H1 (cell line): ENCODE measurements at regions not wholly inside any gene's neighbourhood (a gene's known extent, or its start where the extent isn't known, plus 50 kb on each side); places are given as distances from the start of the nearest gene placed in this dataset.

ENCODE experiments used
- CTCF ChIA-PET: fragments of 300-600 bp; sonication (Branson Sonifier 250); formaldehyde crosslinking; loops from one replicate; lab custom pipeline; 2021; ENCODE audit not compliant: partially characterized antibody; lab: Charles Lee
- POLR2A ChIA-PET: fragments of 300-600 bp; sonication (Branson Sonifier 250); formaldehyde crosslinking; loops from one replicate; lab custom pipeline; 2021; ENCODE audit warnings: inconsistent platforms; ENCODE audit not compliant: partially characterized antibody; lab: Charles Lee
- DNase-seq, 2 experiments: peaks; one replicate each; pipeline versions ENCODE4 v3.0.0 to v3.0.0-alpha.2; 2010 to 2022; ENCODE audit warnings: low spot score in 2 of 2, low read depth in 1 of 2, mixed read lengths in 1 of 2
- FAIRE-seq: peaks from 2 replicates; lab custom pipeline; 2011; peaks lifted over from hg19 to GRCh38; lab: Jason Lieb, UNC
- H2AFZ ChIP-seq: 2 replicates; pipeline ENCODE4 v1.8.1; 2012; ENCODE audit warnings: low read length, inconsistent platforms
- H2AK5ac ChIP-seq: 2 replicates; pipeline ENCODE4 v1.6.1; 2013; ENCODE audit warnings: low read depth, low read length
- H2BK120ac ChIP-seq: replicated peaks from 2 replicates; pipeline ENCODE3; 2013; ENCODE audit warnings: low read depth, low read length, inconsistent platforms
- H2BK12ac ChIP-seq: 2 replicates; pipeline ENCODE4 v1.6.1; 2013; ENCODE audit warnings: low read depth, low read length
- H2BK15ac ChIP-seq: 2 replicates; pipeline ENCODE4 v1.6.1; 2013; ENCODE audit warnings: low read length
- H2BK20ac ChIP-seq: 2 replicates; pipeline ENCODE4 v1.6.1; 2013; ENCODE audit warnings: low read length
- H2BK5ac ChIP-seq: 2 replicates; pipeline ENCODE4 v1.6.1; 2013; ENCODE audit warnings: low read depth, low read length
- H3K14ac ChIP-seq: 2 replicates; pipeline ENCODE4 v1.6.1; 2013; ENCODE audit warnings: inconsistent platforms; ENCODE audit not compliant: insufficient read length
- H3K18ac ChIP-seq: 2 replicates; pipeline ENCODE4 v1.6.1; 2013; ENCODE audit warnings: low read length; ENCODE audit errors: extremely low read depth
- H3K23ac ChIP-seq: 2 replicates; pipeline ENCODE4 v1.6.1; 2013; ENCODE audit warnings: inconsistent platforms; ENCODE audit not compliant: insufficient read length
- H3K23me2 ChIP-seq: 2 replicates; pipeline ENCODE4 v1.6.1; 2013; ENCODE audit warnings: low read depth, low read length
- H3K27ac ChIP-seq: 2 replicates; pipeline ENCODE4 v1.6.1; 2011; ENCODE audit warnings: low read depth, low read length, inconsistent platforms
- H3K27me3 ChIP-seq, 4 experiments: replicated peaks in 1 of 4; 1 replicate in 1 of 4; 2 replicates in 3 of 4; pipeline versions ENCODE4 v1.6.1 to v1.8.1; 2011 to 2013; ENCODE audit warnings: low read length in 3 of 4, mild to moderate bottlenecking in 3 of 4, inconsistent platforms in 2 of 4, mixed read lengths in 2 of 4, moderate library complexity in 1 of 4; ENCODE audit not compliant: control insufficient read depth in 3 of 4, insufficient read depth in 3 of 4; ENCODE audit errors: extremely low read depth in 1 of 4
- H3K36me3 ChIP-seq, 4 experiments: 2 replicates each; pipeline versions ENCODE4 v1.6.1 to v1.8.1; 2011 to 2013; ENCODE audit warnings: mild to moderate bottlenecking in 4 of 4, low read length in 3 of 4, moderate library complexity in 2 of 4, control low read depth in 1 of 4, inconsistent platforms in 1 of 4; ENCODE audit not compliant: insufficient read depth in 4 of 4, control insufficient read depth in 2 of 4
- H3K4ac ChIP-seq: replicated peaks from 2 replicates; pipeline ENCODE3; 2013; ENCODE audit warnings: low read length, low read depth, mixed read lengths, inconsistent platforms; ENCODE audit not compliant: insufficient read length
- H3K4me1 ChIP-seq, 4 experiments: replicated peaks in 1 of 4; 1 replicate in 1 of 4; 2 replicates in 3 of 4; pipeline versions ENCODE4 v1.6.1 to v1.8.1; 2011 to 2013; ENCODE audit warnings: low read length in 3 of 4, inconsistent platforms in 2 of 4, mixed read lengths in 1 of 4; ENCODE audit not compliant: insufficient read depth in 4 of 4, control insufficient read depth in 3 of 4
- H3K4me2 ChIP-seq, 2 experiments: 2 replicates each; pipeline versions ENCODE4 v1.6.1 to v1.8.1; 2011 to 2013; ENCODE audit warnings: low read depth in 2 of 2, low read length in 2 of 2, control low read depth in 1 of 2, inconsistent platforms in 1 of 2, mild to moderate bottlenecking in 1 of 2; ENCODE audit not compliant: insufficient read depth in 1 of 2
- H3K4me3 ChIP-seq, 4 experiments: fragments of 200-600, 300-600 bp in 1 of 4; sonication (generic), shearing (Covaris generic), sonication (Bioruptor Twin) in 1 of 4; 2 replicates each; pipeline versions ENCODE4 v1.5.1 to v1.8.1; 2011 to 2016; ENCODE audit warnings: low read length in 4 of 4, low read depth in 3 of 4, control low read depth in 2 of 4, inconsistent platforms in 2 of 4, mild to moderate bottlenecking in 2 of 4, mixed read lengths in 1 of 4, moderate library complexity in 1 of 4; ENCODE audit not compliant: insufficient read depth in 2 of 4; ENCODE audit errors: extremely low read depth in 1 of 4
- H3K56ac ChIP-seq: replicated peaks from 2 replicates; pipeline ENCODE3; 2013; ENCODE audit warnings: low read depth, mild to moderate bottlenecking, mixed read lengths, low read length, inconsistent platforms; ENCODE audit not compliant: insufficient read length
- H3K79me1 ChIP-seq: 2 replicates; pipeline ENCODE4 v1.6.1; 2013; ENCODE audit warnings: low read depth, low read length, control low read depth
- H3K79me2 ChIP-seq, 2 experiments: 2 replicates each; pipeline versions ENCODE4 v1.6.1 to v1.8.1; 2012 to 2013; ENCODE audit warnings: low read length in 2 of 2, mild to moderate bottlenecking in 2 of 2, inconsistent platforms in 1 of 2; ENCODE audit not compliant: insufficient read depth in 2 of 2, control insufficient read depth in 1 of 2
- H3K9ac ChIP-seq, 4 experiments: replicated peaks in 1 of 4; 1 replicate in 1 of 4; 2 replicates in 3 of 4; pipeline versions ENCODE4 v1.6.1 to v1.8.1; 2011 to 2013; ENCODE audit warnings: low read depth in 3 of 4, low read length in 3 of 4, control low read depth in 2 of 4, mild to moderate bottlenecking in 2 of 4, moderate library complexity in 2 of 4, inconsistent platforms in 1 of 4; ENCODE audit errors: extremely low read depth in 1 of 4
- H3K9me3 ChIP-seq, 2 experiments: 2 replicates each; pipeline versions ENCODE4 v1.6.1 to v1.8.1; 2012 to 2013; ENCODE audit warnings: mild to moderate bottlenecking in 2 of 2, moderate library complexity in 2 of 2, control low read depth in 1 of 2, inconsistent platforms in 1 of 2, low read depth in 1 of 2, low read length in 1 of 2, mixed read lengths in 1 of 2; ENCODE audit not compliant: insufficient read depth in 2 of 2
- H4K20me1 ChIP-seq, 2 experiments: replicated peaks in 1 of 2; 2 replicates each; pipeline versions ENCODE3 to v1.8.1; 2011 to 2013; ENCODE audit warnings: inconsistent platforms in 2 of 2, low read length in 2 of 2, mild to moderate bottlenecking in 1 of 2; ENCODE audit not compliant: insufficient read depth in 2 of 2, control insufficient read depth in 1 of 2
- H4K5ac ChIP-seq: 2 replicates; pipeline ENCODE4 v1.6.1; 2013; ENCODE audit warnings: low read length, low read depth, mixed read lengths, inconsistent platforms; ENCODE audit not compliant: insufficient read length
- H4K8ac ChIP-seq: 2 replicates; pipeline ENCODE4 v1.8.0; 2013; ENCODE audit warnings: mild to moderate bottlenecking, moderate library complexity, low read length, inconsistent platforms; ENCODE audit not compliant: insufficient read depth; ENCODE audit errors: extremely low read depth
- H4K91ac ChIP-seq: replicated peaks from 2 replicates; pipeline ENCODE3; 2013; ENCODE audit warnings: low read length, mixed read lengths, inconsistent platforms; ENCODE audit not compliant: insufficient read length
- BACH1 ChIP-seq: IDR thresholded peaks from 2 replicates; pipeline ENCODE4 v1.6.1; 2012; ENCODE audit warnings: low read length, improper control_type of control experiment
- BRCA1 ChIP-seq: IDR thresholded peaks from 2 replicates; pipeline ENCODE4 v1.6.1; 2012; ENCODE audit warnings: low read depth, low read length, improper control_type of control experiment
- CHD1 ChIP-seq: IDR thresholded peaks from 2 replicates; pipeline ENCODE4 v1.6.1; 2012; ENCODE audit warnings: low read depth, low read length, improper control_type of control experiment
- CREB1 ChIP-seq: IDR thresholded peaks from 2 replicates; pipeline ENCODE4 v1.6.1; 2012; ENCODE audit warnings: inconsistent platforms
- CTBP2 ChIP-seq: IDR thresholded peaks from 2 replicates; pipeline ENCODE4 v1.7.0; 2011; ENCODE audit warnings: borderline replicate concordance, mild to moderate bottlenecking, moderate library complexity, mixed read lengths, low read length; ENCODE audit not compliant: insufficient read depth, insufficient read length
- EGR1 ChIP-seq: IDR thresholded peaks from 2 replicates; pipeline ENCODE4 v1.6.1; 2011; ENCODE audit warnings: low read depth, low read length, borderline replicate concordance
- GABPA ChIP-seq: IDR thresholded peaks from 2 replicates; pipeline ENCODE4 v1.6.1; 2011; ENCODE audit warnings: mild to moderate bottlenecking, low read length, moderate library complexity, borderline replicate concordance; ENCODE audit not compliant: insufficient read depth
- KDM4A ChIP-seq: IDR thresholded peaks from one replicate; pipeline ENCODE4 v1.7.1; 2012; ENCODE audit warnings: low read depth, mild to moderate bottlenecking, moderate library complexity, low read length, inconsistent platforms; ENCODE audit not compliant: severe bottlenecking
- PHF8 ChIP-seq: fragments of 200-600 bp; sonication (generic); conservative IDR thresholded peaks from 2 replicates; pipeline ENCODE4 v1.7.1; 2012; ENCODE audit warnings: low read depth, mild to moderate bottlenecking, inconsistent platforms, low read length, moderate library complexity
- RAD21 ChIP-seq, 2 experiments: IDR thresholded peaks in 1 of 2; conservative IDR thresholded peaks in 1 of 2; 2 replicates each; pipeline ENCODE4 v1.6.1; 2011; ENCODE audit warnings: low read depth in 2 of 2, low read length in 2 of 2, improper control_type of control experiment in 1 of 2, inconsistent platforms in 1 of 2, mild to moderate bottlenecking in 1 of 2, moderate library complexity in 1 of 2
- RFX5 ChIP-seq: IDR thresholded peaks from 2 replicates; pipeline ENCODE4 v1.6.1; 2011; ENCODE audit warnings: low read depth, low read length, improper control_type of control experiment, borderline replicate concordance
- TEAD4 ChIP-seq: IDR thresholded peaks from 2 replicates; pipeline ENCODE4 v1.6.1; 2012; ENCODE audit warnings: low read depth, low read length, inconsistent platforms, mixed read lengths
- WGBS, 2 experiments: shearing (Covaris generic) in 1 of 2; methylation state at CpG; one replicate each; pipeline versions ENCODE4 v1.1.6 to v1.1.7; 2013 to 2015; ENCODE audit warnings: low lambda C conversion rate in 2 of 2, mixed read lengths in 2 of 2, inconsistent platforms in 1 of 2, low coverage in 1 of 2, missing lambda C conversion rate in 1 of 2; ENCODE audit not compliant: insufficient replicate concordance in 2 of 2, insufficient coverage in 1 of 2, insufficient read length in 1 of 2; ENCODE audit errors: extremely low coverage in 1 of 2, missing lambda C conversion rate in 1 of 2; 5-methylcytosine and 5-hydroxymethylcytosine counted together
- TF ChIP-seq, protein P1 (sequence below): IDR thresholded peaks from 2 replicates; pipeline ENCODE4 v1.6.1; 2012; ENCODE audit warnings: inconsistent platforms

DNA sequence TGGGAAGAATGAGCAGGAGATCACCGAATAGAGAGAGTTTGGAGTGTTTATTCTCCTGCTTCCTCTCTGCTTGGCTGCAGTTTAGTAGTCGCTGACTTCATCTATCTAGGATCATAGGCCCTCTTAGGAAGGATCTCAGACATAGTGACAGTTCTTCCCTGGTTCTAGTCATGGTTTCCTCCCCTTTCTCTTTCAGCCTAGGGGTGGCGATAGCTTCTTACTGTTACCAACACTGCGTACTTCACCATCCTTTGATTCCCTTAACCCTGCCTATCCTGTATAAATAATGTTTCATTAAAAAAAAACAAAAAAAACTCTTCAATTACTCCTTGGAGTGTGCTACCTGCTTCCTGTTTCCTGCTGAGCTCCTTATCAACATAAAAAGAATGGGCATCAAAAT, 103.8 kb downstream of the DDX53 start:
- H4K91ac ChIP-seq = no peak overlapping the region
- DNase-seq = no peak
- no peak for TF ChIP-seq CREB1
- no peak for TF ChIP-seq GABPA
- no peak for TF ChIP-seq BACH1
- peak; percentile 56 to 61 for TF ChIP-seq RAD21 (IDR thresholded peaks at IDR 0.05 in 1 of 2, conservative IDR thresholded peaks at IDR 0.05 in 1 of 2; ENCODE audit: low read depth in 2 of 2, low read length in 2 of 2)
- no peak for TF ChIP-seq CTBP2
- TF ChIP-seq PHF8 = no peak
- no peak for TF ChIP-seq RFX5
- no peak for TF ChIP-seq TEAD4
- no peak for TF ChIP-seq KDM4A
- no peak for TF ChIP-seq CHD1
- TF ChIP-seq EGR1 = no peak
- TF ChIP-seq, protein P1, sequence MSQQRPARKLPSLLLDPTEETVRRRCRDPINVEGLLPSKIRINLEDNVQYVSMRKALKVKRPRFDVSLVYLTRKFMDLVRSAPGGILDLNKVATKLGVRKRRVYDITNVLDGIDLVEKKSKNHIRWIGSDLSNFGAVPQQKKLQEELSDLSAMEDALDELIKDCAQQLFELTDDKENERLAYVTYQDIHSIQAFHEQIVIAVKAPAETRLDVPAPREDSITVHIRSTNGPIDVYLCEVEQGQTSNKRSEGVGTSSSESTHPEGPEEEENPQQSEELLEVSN = no peak
- no peak for TF ChIP-seq BRCA1

More for the DNA sequence above, 103.8 kb downstream of the DDX53 start:
- Histone ChIP-seq H3K27ac (no peak overlapping the region), H4K5ac (no peak overlapping the region), H3K4me3 (no peak overlapping the region), H3K56ac (no peak overlapping the region), H4K20me1 (no peaks in the 10 kb centered on the region), H3K79me1 (no peaks in the 10 kb centered on the region), H2BK12ac (no peak overlapping the region), H3K9me3 (no peaks in the 10 kb centered on the region), H2BK5ac (no peak overlapping the region), H2BK20ac (no peak overlapping the region), H3K18ac (no peak overlapping the region), H3K27me3 (no peaks in the 10 kb centered on the region), H2BK15ac (no peak overlapping the region), H3K79me2 (no peaks in the 10 kb centered on the region), H3K23ac (no peak overlapping the region), H3K23me2 (no peaks in the 10 kb centered on the region), H2BK120ac (no peak overlapping the region), H3K4ac (no peak overlapping the region), H3K14ac (no peak overlapping the region), H2AK5ac (no peak overlapping the region), H4K8ac (no peak overlapping the region), H3K4me1 (no peaks in the 10 kb centered on the region), H3K36me3 (no peaks in the 10 kb centered on the region), H3K4me2 (no peak overlapping the region), H2AFZ (no peak overlapping the region), H3K9ac (no peak overlapping the region)
- 64% methylated on average over 4 of the region's 4 CpGs; no CpG with 5 or more reads in 1 of the 2 experiments for WGBS, 2 experiments
- POLR2A ChIA-PET = no interaction called here
- peak; percentile 85 for FAIRE-seq
- CTCF ChIA-PET = interaction anchor here (0.7 to 1.2 kb wide), 2 partner anchors 17 to 108 kb away, joined by 3 read pairs; no protein-coding TSS in a partner anchor
